Activated CD8-positive, alpha-beta T cell treated with anti-CD3 and anti-CD28 coated beads, Interleukin-2, amount 10 ng/mL, durations not matched to agents 7 days and 5 days (primary cell): ENCODE measurements at regions not wholly inside any gene's neighbourhood (a gene's known extent, or its start where the extent isn't known, plus 50 kb on each side); places are given as distances from the start of the nearest gene placed in this dataset.
"Not testable (repeated sequence)": the region's sequence is repeated elsewhere in the genome, so short reads cannot be mapped to it uniquely, and the experiment has no call there.

Source experiments
- ATAC-seq: fragments of 150-1000 bp; cut with Tn5 transposase; one replicate; pipeline ENCODE4 v1.10.0; 2021; ENCODE audit warnings: moderate library complexity
- CTCF ChIA-PET: fragments of 350-600 bp; sonication (Branson Sonifier 250); formaldehyde crosslinking; loops from one replicate; lab custom pipeline; 2021; ENCODE audit warnings: antibody characterized with exemption; lab: Charles Lee
- POLR2A ChIA-PET: fragments of 350-600 bp; sonication (Branson Sonifier 250); formaldehyde crosslinking; loops from one replicate; lab custom pipeline; 2021; ENCODE audit warnings: antibody characterized with exemption; lab: Charles Lee
- DNase-seq: peaks from one replicate; pipeline ENCODE4 v3.0.0-alpha.2; 2020
- H3K27ac Mint-ChIP-seq: one replicate; pipeline ENCODE4 v1.8.0; 2021; ENCODE audit warnings: mild to moderate bottlenecking, mixed read lengths
- H3K27me3 Mint-ChIP-seq: one replicate; pipeline ENCODE4 v1.8.0; 2021; ENCODE audit warnings: low read depth, mixed read lengths
- H3K36me3 Mint-ChIP-seq: one replicate; pipeline ENCODE4 v1.8.0; 2021; ENCODE audit warnings: low read depth, mixed read lengths
- H3K4me1 Mint-ChIP-seq: one replicate; pipeline ENCODE4 v1.8.0; 2021; ENCODE audit warnings: low read depth, mixed read lengths
- H3K4me3 Mint-ChIP-seq: one replicate; pipeline ENCODE4 v1.8.0; 2021; ENCODE audit warnings: mild to moderate bottlenecking, mixed read lengths
- H3K9me3 Mint-ChIP-seq: one replicate; pipeline ENCODE4 v1.8.0; 2022; ENCODE audit warnings: mixed read lengths; ENCODE audit not compliant: insufficient read depth

- DNase-seq, result no peak
- H3K4me1 Mint-ChIP-seq, result no peaks in the 10 kb centered on the region
- H3K27me3 Mint-ChIP-seq, result no peaks in the 10 kb centered on the region
- peaks cover 11% of the 10 kb centered on the region for H3K9me3 Mint-ChIP-seq
- no peak for ATAC-seq
- no peak overlapping the region for H3K4me3 Mint-ChIP-seq
- no peaks in the 10 kb centered on the region for H3K36me3 Mint-ChIP-seq
- ChIA-PET POLR2A (no interaction called here), CTCF (no interaction called here)
- no peak overlapping the region for H3K27ac Mint-ChIP-seq
Observed at GRCh38 chr2:52452201-52452600, 1315.4 kb upstream of the CHAC2 start.

GRCh38 chr2:52445686-52446085 is 1321.9 kb upstream of the CHAC2 start:
- ChIA-PET POLR2A (no interaction called here), CTCF (no interaction called here)
- no peaks in the 10 kb centered on the region for H3K36me3 Mint-ChIP-seq
- peaks cover 7% of the 10 kb centered on the region for H3K9me3 Mint-ChIP-seq
- no peak for DNase-seq
- no peaks in the 10 kb centered on the region for H3K27me3 Mint-ChIP-seq
- H3K27ac Mint-ChIP-seq, result no peak overlapping the region
- no peaks in the 10 kb centered on the region for H3K4me1 Mint-ChIP-seq
- H3K4me3 Mint-ChIP-seq, result no peak overlapping the region
- ATAC-seq, result no peak

GRCh38 chr2:52431352-52431760 is 1336.2 kb upstream of the CHAC2 start:
- Mint-ChIP-seq H3K4me1 (no peaks in the 10 kb centered on the region), H3K27me3 (no peaks in the 10 kb centered on the region), H3K36me3 (no peaks in the 10 kb centered on the region), H3K9me3 (no peaks in the 10 kb centered on the region), H3K4me3 (no peak overlapping the region), H3K27ac (no peak overlapping the region)
- ATAC-seq, result no peak
- DNase-seq, result no peak
- ChIA-PET CTCF (no interaction called here), POLR2A (no interaction called here)

- CTCF ChIA-PET, result no interaction called here
- no peaks in the 10 kb centered on the region for H3K27me3 Mint-ChIP-seq
- H3K4me1 Mint-ChIP-seq, result no peaks in the 10 kb centered on the region
- H3K9me3 Mint-ChIP-seq, result no peaks in the 10 kb centered on the region
- DNase-seq (no peak), ATAC-seq (no peak)
- H3K4me3 Mint-ChIP-seq, result no peak overlapping the region
- no peaks in the 10 kb centered on the region for H3K36me3 Mint-ChIP-seq
- POLR2A ChIA-PET, result no interaction called here
- H3K27ac Mint-ChIP-seq, result no peak overlapping the region
Observed at GRCh38 chr2:52429740-52430139, 1337.9 kb upstream of the CHAC2 start.

GRCh38 chr2:52429171-52429570 is 1338.4 kb upstream of the CHAC2 start:
- Mint-ChIP-seq H3K9me3 (no peaks in the 10 kb centered on the region), H3K4me3 (no peak overlapping the region), H3K36me3 (no peaks in the 10 kb centered on the region), H3K27ac (no peak overlapping the region), H3K4me1 (no peaks in the 10 kb centered on the region), H3K27me3 (no peaks in the 10 kb centered on the region)
- CTCF ChIA-PET, result no interaction called here
- ATAC-seq, result no peak
- POLR2A ChIA-PET, result no interaction called here
- no peak for DNase-seq

- ATAC-seq (no peak), DNase-seq (no peak)
- Mint-ChIP-seq H3K9me3 (peaks cover 3% of the 10 kb centered on the region), H3K27me3 (no peaks in the 10 kb centered on the region), H3K4me3 (no peak overlapping the region), H3K36me3 (no peaks in the 10 kb centered on the region), H3K4me1 (no peaks in the 10 kb centered on the region), H3K27ac (no peak overlapping the region)
- POLR2A ChIA-PET, result no interaction called here
- CTCF ChIA-PET, result no interaction called here
Observed at GRCh38 chr2:52428224-52428623, 1339.4 kb upstream of the CHAC2 start.

- no peak overlapping the region for H3K4me3 Mint-ChIP-seq
- H3K27me3 Mint-ChIP-seq, result no peaks in the 10 kb centered on the region
- POLR2A ChIA-PET, result no interaction called here
- peaks cover 9% of the 10 kb centered on the region for H3K9me3 Mint-ChIP-seq
- no peak overlapping the region for H3K27ac Mint-ChIP-seq
- CTCF ChIA-PET, result no interaction called here
- no peak for DNase-seq
- no peaks in the 10 kb centered on the region for H3K36me3 Mint-ChIP-seq
- ATAC-seq, result no peak
- no peaks in the 10 kb centered on the region for H3K4me1 Mint-ChIP-seq
Observed at GRCh38 chr2:52423655-52424054, 1343.9 kb upstream of the CHAC2 start.

- ATAC-seq (no peak), DNase-seq (no peak)
- no peaks in the 10 kb centered on the region for H3K36me3 Mint-ChIP-seq
- POLR2A ChIA-PET, result no interaction called here
- no peak overlapping the region for H3K4me3 Mint-ChIP-seq
- H3K27ac Mint-ChIP-seq, result no peak overlapping the region
- H3K9me3 Mint-ChIP-seq, result peaks cover 9% of the 10 kb centered on the region
- H3K27me3 Mint-ChIP-seq, result no peaks in the 10 kb centered on the region
- CTCF ChIA-PET, result no interaction called here
- no peaks in the 10 kb centered on the region for H3K4me1 Mint-ChIP-seq
Observed at GRCh38 chr2:52423111-52423510, 1344.5 kb upstream of the CHAC2 start.

GRCh38 chr2:52416340-52416739 is 1351.3 kb upstream of the CHAC2 start:
- CTCF ChIA-PET, result no interaction called here
- no peaks in the 10 kb centered on the region for H3K27me3 Mint-ChIP-seq
- no peaks in the 10 kb centered on the region for H3K4me1 Mint-ChIP-seq
- ATAC-seq (no peak), DNase-seq (no peak)
- POLR2A ChIA-PET, result no interaction called here
- H3K9me3 Mint-ChIP-seq, result peaks cover 4% of the 10 kb centered on the region
- no peaks in the 10 kb centered on the region for H3K36me3 Mint-ChIP-seq
- H3K27ac Mint-ChIP-seq, result no peak overlapping the region
- H3K4me3 Mint-ChIP-seq, result no peak overlapping the region

- H3K9me3 Mint-ChIP-seq, result no peaks in the 10 kb centered on the region
- no peaks in the 10 kb centered on the region for H3K36me3 Mint-ChIP-seq
Observed at GRCh38 chr2:52414561-52415295, 1352.9 kb upstream of the CHAC2 start.

GRCh38 chr2:52409308-52410118 is 1358.1 kb upstream of the CHAC2 start:
- H3K27me3 Mint-ChIP-seq, ATAC-seq, H3K4me3 Mint-ChIP-seq, H3K4me1 Mint-ChIP-seq, H3K36me3 Mint-ChIP-seq, CTCF ChIA-PET, DNase-seq, H3K27ac Mint-ChIP-seq: not testable (repeated sequence)
- H3K9me3 Mint-ChIP-seq, result peaks cover 11% of the 10 kb centered on the region
- POLR2A ChIA-PET, result interaction anchor here (0.6 kb wide), 1 partner anchor 444 kb away, joined by 3 read pairs; no protein-coding TSS in a partner anchor

More at GRCh38 chr2:52414561-52415295, 1352.9 kb upstream of the CHAC2 start:
- H3K27me3 Mint-ChIP-seq, result no peaks in the 10 kb centered on the region
- no peak overlapping the region for H3K4me3 Mint-ChIP-seq
- no peaks in the 10 kb centered on the region for H3K4me1 Mint-ChIP-seq
- no peak overlapping the region for H3K27ac Mint-ChIP-seq
- no peak for ATAC-seq
- DNase-seq, result no peak
- ChIA-PET POLR2A (interaction anchor here (0.7 kb wide), 1 partner anchor 22 kb away, joined by 3 read pairs; no protein-coding TSS in a partner anchor), CTCF (no interaction called here)

GRCh38 chr2:52405980-52406379 is 1361.6 kb upstream of the CHAC2 start:
- Mint-ChIP-seq H3K27me3 (no peaks in the 10 kb centered on the region), H3K36me3 (no peaks in the 10 kb centered on the region), H3K4me3 (no peak overlapping the region), H3K27ac (no peak overlapping the region), H3K9me3 (peaks cover 11% of the 10 kb centered on the region), H3K4me1 (no peaks in the 10 kb centered on the region)
- no peak for DNase-seq
- POLR2A ChIA-PET, result no interaction called here
- no peak for ATAC-seq
- CTCF ChIA-PET, result no interaction called here
